T47D (cell line): ENCODE measurements at regions not wholly inside any gene's neighbourhood (a gene's known extent, or its start where the extent isn't known, plus 50 kb on each side); places are given as distances from the start of the nearest gene placed in this dataset.

ENCODE experiments used
- DNase-seq, 2 experiments: peaks; one replicate each; pipeline versions ENCODE4 v3.0.0 to v3.0.0-alpha.2; 2011 to 2012; ENCODE audit warnings: low read depth in 1 of 2, low spot score in 1 of 2
- JUND ChIP-seq: IDR thresholded peaks from 2 replicates; pipeline ENCODE4 v1.6.1; 2012; ENCODE audit warnings: low read depth
- in situ Hi-C: cut with HindIII; loops from 2 replicates; pipeline ENCODE4 v1.10.0; 2016; ENCODE audit warnings: low sequenced_read_pairs, low pct_unique_long_range_greater_than_20kb

GRCh38 chr14:87153901-87154300 lies 839.1 kb downstream of the GALC start:
- in situ Hi-C loops: no loop called here
- DNase-seq: no peak
- TF ChIP-seq JUND: no peak

GRCh38 chr14:87153391-87153790 lies 839.6 kb downstream of the GALC start:
- in situ Hi-C loops: no loop called here
- no peak for TF ChIP-seq JUND
- DNase-seq: no peak

GRCh38 chr14:87152693-87153092 lies 840.3 kb downstream of the GALC start:
- in situ Hi-C loops: no loop called here
- DNase-seq: no peak
- no peak for TF ChIP-seq JUND

- DNase-seq: peak in 1 of 2 experiments; percentile 49
- no peak for TF ChIP-seq JUND
- in situ Hi-C loops: no loop called here
Measured at GRCh38 chr14:87149583-87150354, 843.2 kb downstream of the GALC start.

- in situ Hi-C loops: no loop called here
- TF ChIP-seq JUND: no peak
- DNase-seq: no peak
Measured at GRCh38 chr14:87148655-87149054, 844.3 kb downstream of the GALC start.

- in situ Hi-C loops: no loop called here
- no peak for TF ChIP-seq JUND
- no peak for DNase-seq
Measured at GRCh38 chr14:87142551-87143211, 850.3 kb downstream of the GALC start.

GRCh38 chr14:87141801-87142200 lies 851.2 kb downstream of the GALC start:
- TF ChIP-seq JUND: no peak
- no peak for DNase-seq
- in situ Hi-C loops: no loop called here

- TF ChIP-seq JUND: no peak
- no peak for DNase-seq
- in situ Hi-C loops: no loop called here
Measured at GRCh38 chr14:87139299-87139698, 853.7 kb downstream of the GALC start.

- DNase-seq: no peak
- in situ Hi-C loops: no loop called here
- TF ChIP-seq JUND: no peak
Measured at GRCh38 chr14:87133073-87133801, 859.7 kb downstream of the GALC start.

- DNase-seq: peak; percentile 9 to 78
- no peak for TF ChIP-seq JUND
- in situ Hi-C loops: no loop called here
Measured at GRCh38 chr14:87131879-87132278, 861.1 kb downstream of the GALC start.

- no peak for DNase-seq
- no peak for TF ChIP-seq JUND
- in situ Hi-C loops: no loop called here
Measured at GRCh38 chr14:87122166-87122565, 870.8 kb downstream of the GALC start.

GRCh38 chr14:87121716-87122115 lies 871.3 kb downstream of the GALC start:
- in situ Hi-C loops: no loop called here
- DNase-seq: no peak
- TF ChIP-seq JUND: no peak

- TF ChIP-seq JUND: no peak
- in situ Hi-C loops: no loop called here
- no peak for DNase-seq
Measured at GRCh38 chr14:87115234-87115633, 877.7 kb downstream of the GALC start.
